ENCODE measurements at regions not wholly inside any gene's neighbourhood (a gene's known extent, or its start where the extent isn't known, plus 50 kb on each side); places are given as distances from the start of the nearest gene placed in this dataset.

DNA sequence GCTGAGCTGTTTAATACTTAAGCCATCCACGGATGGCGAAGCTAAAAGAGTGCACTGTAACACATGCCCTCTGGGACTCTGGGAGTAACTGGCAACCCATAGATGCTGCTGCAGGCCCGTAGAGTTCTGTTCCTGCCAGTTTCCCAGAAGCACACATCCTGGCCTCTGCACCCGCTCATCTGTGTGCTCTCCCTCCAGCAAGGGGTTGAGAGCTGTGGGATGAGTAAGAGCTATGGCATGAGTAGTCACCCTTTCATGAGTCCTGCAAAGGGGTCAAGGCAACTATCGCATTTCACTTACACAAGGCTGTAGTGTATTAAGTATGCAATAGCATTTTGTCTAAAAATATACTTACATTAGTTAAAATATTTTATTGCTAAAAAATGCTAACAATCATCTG lies 1341.8 kb upstream of the NXPH2 start:
- no peaks in the 10 kb centered on the region for H3K36me3 ChIP-seq (ENCODE audit: insufficient read depth)
- H3K4me1 ChIP-seq (ENCODE audit: low read depth, poor library complexity, severe bottlenecking), result no peaks in the 10 kb centered on the region
- no peak overlapping the region for H3K9ac ChIP-seq
- no peaks in the 10 kb centered on the region for H3K79me2 ChIP-seq (ENCODE audit: insufficient read depth, low read depth)
- H3K4me3 ChIP-seq (IDR thresholded peaks at IDR 0.05; ENCODE audit: insufficient read depth, low read depth, low read length), result no peak overlapping the region
- no peaks in the 10 kb centered on the region for H3K27me3 ChIP-seq (ENCODE audit: insufficient read depth, low read depth)
- TF ChIP-seq, protein P1, sequence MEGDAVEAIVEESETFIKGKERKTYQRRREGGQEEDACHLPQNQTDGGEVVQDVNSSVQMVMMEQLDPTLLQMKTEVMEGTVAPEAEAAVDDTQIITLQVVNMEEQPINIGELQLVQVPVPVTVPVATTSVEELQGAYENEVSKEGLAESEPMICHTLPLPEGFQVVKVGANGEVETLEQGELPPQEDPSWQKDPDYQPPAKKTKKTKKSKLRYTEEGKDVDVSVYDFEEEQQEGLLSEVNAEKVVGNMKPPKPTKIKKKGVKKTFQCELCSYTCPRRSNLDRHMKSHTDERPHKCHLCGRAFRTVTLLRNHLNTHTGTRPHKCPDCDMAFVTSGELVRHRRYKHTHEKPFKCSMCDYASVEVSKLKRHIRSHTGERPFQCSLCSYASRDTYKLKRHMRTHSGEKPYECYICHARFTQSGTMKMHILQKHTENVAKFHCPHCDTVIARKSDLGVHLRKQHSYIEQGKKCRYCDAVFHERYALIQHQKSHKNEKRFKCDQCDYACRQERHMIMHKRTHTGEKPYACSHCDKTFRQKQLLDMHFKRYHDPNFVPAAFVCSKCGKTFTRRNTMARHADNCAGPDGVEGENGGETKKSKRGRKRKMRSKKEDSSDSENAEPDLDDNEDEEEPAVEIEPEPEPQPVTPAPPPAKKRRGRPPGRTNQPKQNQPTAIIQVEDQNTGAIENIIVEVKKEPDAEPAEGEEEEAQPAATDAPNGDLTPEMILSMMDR (conservative IDR thresholded peaks at IDR 0.05; ENCODE audit: low read depth, low read length), result no peak
- H3K4me2 ChIP-seq, result no peak overlapping the region
- H2AFZ ChIP-seq (ENCODE audit: low read depth), result no peak overlapping the region
- H3K27ac ChIP-seq, result no peak overlapping the region
- H4K20me1 ChIP-seq (ENCODE audit: insufficient read depth), result no peaks in the 10 kb centered on the region

DNA sequence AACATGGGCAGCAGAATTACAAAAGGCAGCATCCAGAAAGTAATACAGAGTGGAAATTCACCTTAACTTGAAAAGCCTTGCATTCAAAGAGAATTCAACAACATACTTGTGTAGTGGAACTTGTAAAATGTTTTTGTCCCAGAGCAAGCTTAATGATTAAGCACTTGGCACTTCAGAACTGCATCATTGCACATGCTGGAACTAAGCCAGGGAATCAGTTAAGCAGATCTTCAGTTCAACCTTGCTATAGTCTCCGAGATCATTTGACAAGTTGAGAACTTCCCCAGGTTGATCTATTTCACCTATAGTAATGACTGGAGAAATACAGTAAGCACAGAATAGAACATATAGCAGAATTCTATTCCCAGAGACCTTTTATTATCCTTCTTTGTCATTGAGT lies 1337.2 kb upstream of the NXPH2 start:
- TF ChIP-seq, protein P1 (conservative IDR thresholded peaks at IDR 0.05; ENCODE audit: low read depth, low read length), result no peak
- H3K9ac ChIP-seq, result no peak overlapping the region
- H3K79me2 ChIP-seq (ENCODE audit: insufficient read depth, low read depth), result no peaks in the 10 kb centered on the region
- no peak overlapping the region for H3K4me2 ChIP-seq
- no peaks in the 10 kb centered on the region for H4K20me1 ChIP-seq (ENCODE audit: insufficient read depth)
- no peaks in the 10 kb centered on the region for H3K4me1 ChIP-seq (ENCODE audit: low read depth, poor library complexity, severe bottlenecking)
- H3K27ac ChIP-seq, result no peak overlapping the region
- H3K27me3 ChIP-seq (ENCODE audit: insufficient read depth, low read depth), result no peaks in the 10 kb centered on the region
- H2AFZ ChIP-seq (ENCODE audit: low read depth), result no peak overlapping the region
- no peaks in the 10 kb centered on the region for H3K36me3 ChIP-seq (ENCODE audit: insufficient read depth)
- H3K4me3 ChIP-seq (IDR thresholded peaks at IDR 0.05; ENCODE audit: insufficient read depth, low read depth, low read length), result no peak overlapping the region

DNA sequence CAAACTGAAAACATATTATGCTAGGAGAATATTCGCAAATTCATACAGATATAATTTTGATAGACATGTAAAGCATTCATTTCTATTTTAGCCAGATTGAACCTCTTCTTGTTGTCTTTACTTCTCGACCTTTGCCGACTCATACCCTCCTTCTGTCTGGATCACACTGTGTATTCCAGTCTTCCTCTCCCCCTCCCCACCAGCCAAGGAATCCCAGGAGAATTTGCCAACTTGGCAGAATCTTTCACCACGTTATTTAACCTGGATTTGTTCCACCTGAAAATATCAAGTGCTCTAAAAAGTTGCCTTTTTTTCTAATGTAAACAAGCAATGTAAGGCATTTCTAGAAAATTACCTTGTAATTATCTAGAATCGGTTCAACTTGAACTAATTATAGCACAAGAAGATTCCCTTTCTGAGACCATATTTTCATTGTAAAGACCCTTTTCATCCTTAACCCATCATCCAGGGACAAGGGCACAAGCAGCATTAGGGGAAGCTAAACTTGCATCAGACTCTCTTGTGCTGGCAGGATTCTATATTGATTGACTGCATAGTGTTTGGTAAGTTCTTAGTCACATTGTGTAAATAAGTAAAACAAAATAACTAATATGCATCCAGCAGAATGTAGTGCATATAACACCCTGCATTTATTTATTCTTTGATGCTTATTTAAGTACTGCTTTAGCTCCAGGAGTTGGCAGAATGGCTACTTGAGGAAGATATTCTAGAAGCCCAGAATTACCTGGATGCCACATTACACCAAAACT lies 1328.7 kb upstream of the NXPH2 start:
- Histone ChIP-seq H3K27me3 (ENCODE audit: insufficient read depth, low read depth) (no peaks in the 10 kb centered on the region), H3K4me1 (ENCODE audit: low read depth, poor library complexity, severe bottlenecking) (peaks cover 15% of the 10 kb centered on the region), H3K4me2 (no peak overlapping the region), H3K79me2 (ENCODE audit: insufficient read depth, low read depth) (no peaks in the 10 kb centered on the region), H2AFZ (ENCODE audit: low read depth) (no peak overlapping the region), H3K36me3 (ENCODE audit: insufficient read depth) (no peaks in the 10 kb centered on the region), H3K27ac (no peak overlapping the region), H4K20me1 (ENCODE audit: insufficient read depth) (no peaks in the 10 kb centered on the region), H3K9ac (no peak overlapping the region), H3K4me3 (IDR thresholded peaks at IDR 0.05; ENCODE audit: insufficient read depth, low read depth, low read length) (no peak overlapping the region)
- TF ChIP-seq, protein P1 (conservative IDR thresholded peaks at IDR 0.05; ENCODE audit: low read depth, low read length), result no peak

DNA sequence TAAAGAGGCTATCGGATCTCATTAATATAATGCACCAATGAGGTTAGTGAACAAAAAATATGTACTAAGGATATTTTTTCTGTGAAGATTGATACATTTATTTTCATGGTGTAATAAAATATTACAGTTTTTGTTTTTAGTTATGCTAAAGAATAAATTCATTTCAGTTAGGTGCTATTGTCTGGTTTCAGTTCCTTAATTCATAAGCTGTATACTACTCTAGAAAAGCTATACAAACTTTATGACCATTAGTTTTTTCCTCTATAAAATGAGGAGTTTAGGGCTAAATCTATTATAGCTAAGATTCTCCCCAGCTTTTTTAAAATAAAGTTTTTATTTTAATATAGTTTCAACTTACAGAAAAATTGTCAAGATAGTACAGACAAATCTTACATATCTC lies 1311.7 kb upstream of the NXPH2 start:
- Histone ChIP-seq H3K27me3 (ENCODE audit: insufficient read depth, low read depth) (no peaks in the 10 kb centered on the region), H3K79me2 (ENCODE audit: insufficient read depth, low read depth) (no peaks in the 10 kb centered on the region), H3K4me3 (IDR thresholded peaks at IDR 0.05; ENCODE audit: insufficient read depth, low read depth, low read length) (no peak overlapping the region), H4K20me1 (ENCODE audit: insufficient read depth) (no peaks in the 10 kb centered on the region), H3K9ac (no peak overlapping the region), H3K36me3 (ENCODE audit: insufficient read depth) (no peaks in the 10 kb centered on the region), H3K27ac (no peak overlapping the region), H3K4me2 (no peak overlapping the region), H3K4me1 (ENCODE audit: low read depth, poor library complexity, severe bottlenecking) (no peaks in the 10 kb centered on the region), H2AFZ (ENCODE audit: low read depth) (no peak overlapping the region)
- TF ChIP-seq, protein P1 (conservative IDR thresholded peaks at IDR 0.05; ENCODE audit: low read depth, low read length), result no peak
